Esophagus (tissue), 2 donors: ENCODE measurements at regions not wholly inside any gene's neighbourhood (a gene's known extent, or its start where the extent isn't known, plus 50 kb on each side); places are given as distances from the start of the nearest gene placed in this dataset.
"Not testable (repeated sequence)": the region's sequence is repeated elsewhere in the genome, so short reads cannot be mapped to it uniquely, and the experiment has no call there.

Experiments
- H3K27ac ChIP-seq, 2 donors: one replicate each; pipeline ENCODE4 v1.5.1; 2013; ENCODE audit warnings: low read depth in 2 of 2, mild to moderate bottlenecking in 2 of 2, inconsistent platforms in 1 of 2, low read length in 1 of 2, moderate library complexity in 1 of 2
- H3K27me3 ChIP-seq, 2 donors: one replicate each; pipeline ENCODE4 v1.6.1; 2013; ENCODE audit warnings: low read length in 2 of 2, control low read depth in 1 of 2, mild to moderate bottlenecking in 1 of 2; ENCODE audit not compliant: insufficient read depth in 2 of 2, control insufficient read depth in 1 of 2
- H3K36me3 ChIP-seq, 2 donors: one replicate each; pipeline ENCODE4 v1.6.1; 2013; ENCODE audit warnings: low read length in 1 of 2; ENCODE audit not compliant: control insufficient read depth in 2 of 2, insufficient read depth in 2 of 2
- H3K4me1 ChIP-seq, 2 donors: one replicate each; pipeline ENCODE4 v1.6.1; 2013; ENCODE audit warnings: low read length in 1 of 2; ENCODE audit not compliant: control insufficient read depth in 2 of 2, insufficient read depth in 2 of 2
- H3K4me3 ChIP-seq, 2 donors: one replicate each; pipeline ENCODE4 v1.5.1; 2013; ENCODE audit warnings: low read length in 2 of 2, mild to moderate bottlenecking in 2 of 2, low read depth in 1 of 2, moderate library complexity in 1 of 2
- H3K9me3 ChIP-seq, 2 donors: one replicate each; pipeline ENCODE4 v1.6.1; 2013; ENCODE audit warnings: mild to moderate bottlenecking in 2 of 2, low read depth in 1 of 2, low read length in 1 of 2, moderate library complexity in 1 of 2; ENCODE audit not compliant: control insufficient read depth in 2 of 2, insufficient read depth in 1 of 2
- WGBS, 2 donors: extraction: QIAGEN DNeasy Blood & Tissue Kit; methylation state at CpG; one replicate each; pipeline ENCODE4 v1.1.7; 2013; 5-methylcytosine and 5-hydroxymethylcytosine counted together
- donor health status: healthy with polysubstance abuse.
- donor health status: Bipolar disorder and iron deficiency.

DNA sequence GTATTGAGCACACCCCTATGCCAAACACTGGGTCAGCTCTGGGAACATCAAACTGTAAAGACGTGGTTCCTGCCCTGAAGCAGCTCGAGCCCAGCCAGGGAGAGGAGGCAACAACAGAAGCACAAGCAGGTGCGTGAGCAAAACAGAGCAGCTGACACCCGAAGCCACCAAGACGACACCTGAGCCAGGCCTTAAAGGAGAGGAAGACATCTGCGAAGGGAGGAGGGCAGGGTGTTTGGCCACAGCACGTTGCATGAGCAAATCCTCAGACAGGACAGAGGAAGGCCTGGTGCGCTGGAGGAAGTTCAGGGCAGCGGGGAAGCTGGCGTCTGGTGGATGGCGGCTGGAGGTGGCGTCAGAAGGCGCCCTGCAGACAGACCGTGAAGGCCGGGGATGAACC is 172.0 kb downstream of the KLRB1 start:
- H3K4me1 ChIP-seq, H3K27me3 ChIP-seq, H3K4me3 ChIP-seq, H3K9me3 ChIP-seq, H3K27ac ChIP-seq, H3K36me3 ChIP-seq: not testable (repeated sequence)
- WGBS, 2 donors = 87 to 88% methylated on average over 5 to 8 of the region's 15 CpGs

DNA sequence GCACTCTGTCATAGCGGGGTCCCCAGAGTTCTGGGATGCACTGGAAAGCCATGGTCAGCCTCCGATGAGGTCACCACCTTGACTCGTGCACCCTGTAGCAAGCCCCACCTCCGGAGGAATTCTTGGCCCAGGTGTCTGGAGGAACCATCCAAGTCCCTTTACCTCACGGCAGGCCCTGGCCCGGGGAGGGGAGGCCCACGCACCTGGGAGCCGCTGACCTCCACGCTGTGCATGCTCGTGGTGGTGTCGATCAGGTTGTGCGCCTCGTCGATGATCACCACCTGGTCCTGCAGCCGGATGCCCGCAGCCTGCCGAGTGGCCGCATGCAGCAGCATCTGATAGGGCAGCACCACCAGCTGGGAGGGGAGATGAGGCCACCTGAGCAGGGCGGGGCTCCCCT is 177.3 kb downstream of the KLRB1 start:
- 87 to 90% methylated on average over 11 to 17 of the region's 19 CpGs for whole genome bisulfite sequencing, 2 donors
- not testable (repeated sequence) for H3K9me3 ChIP-seq, H3K27ac ChIP-seq, H3K4me1 ChIP-seq, H3K27me3 ChIP-seq, H3K36me3 ChIP-seq, H3K4me3 ChIP-seq

DNA sequence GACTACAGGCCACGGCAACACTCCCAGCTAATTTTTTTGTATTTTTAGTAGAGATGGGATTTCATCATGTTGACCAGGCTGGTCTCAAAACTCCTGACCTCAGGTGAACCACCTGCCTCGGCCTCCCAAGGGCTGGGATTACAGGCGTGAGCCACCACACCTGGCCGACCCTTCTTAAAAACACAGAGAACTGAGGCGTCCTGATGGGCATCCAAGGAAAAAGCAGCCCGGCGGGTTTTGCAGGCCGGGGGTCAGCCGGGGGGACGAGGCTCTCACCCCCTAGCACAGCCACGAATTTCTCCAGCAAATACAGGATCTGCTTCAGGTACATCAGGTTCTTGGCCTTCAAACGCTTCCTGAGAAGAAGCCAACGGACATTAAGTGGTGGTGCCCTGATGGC is 178.9 kb downstream of the KLRB1 start:
- not testable (repeated sequence) for H3K4me3 ChIP-seq, H3K27ac ChIP-seq, H3K27me3 ChIP-seq, H3K36me3 ChIP-seq, H3K4me1 ChIP-seq, H3K9me3 ChIP-seq
- 94 to 97% methylated on average over 11 to 12 of the region's 13 CpGs for WGBS, 2 donors

DNA sequence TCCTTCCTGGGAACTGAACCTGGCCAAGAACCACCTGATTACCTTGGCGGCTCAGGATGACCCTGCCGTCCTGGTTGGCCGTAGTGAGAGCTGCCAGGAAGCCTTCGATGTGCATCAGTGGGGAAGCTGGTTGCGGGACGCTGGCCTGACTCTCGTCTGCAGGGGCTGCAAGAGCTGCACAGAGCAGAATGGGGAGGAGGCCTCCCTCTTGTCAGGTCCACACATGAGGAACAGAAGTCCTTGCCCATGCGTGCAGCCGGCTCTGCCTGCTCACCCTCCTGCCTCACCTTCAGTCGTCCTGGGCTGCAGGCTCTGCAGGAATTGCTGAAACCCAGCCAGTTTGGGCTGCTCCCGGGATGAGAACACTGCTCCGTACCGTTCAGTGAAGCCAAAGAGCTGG is 182.3 kb downstream of the KLRB1 start:
- not testable (repeated sequence) for H3K27ac ChIP-seq, H3K4me1 ChIP-seq, H3K9me3 ChIP-seq, H3K36me3 ChIP-seq, H3K27me3 ChIP-seq, H3K4me3 ChIP-seq
- 88 to 97% methylated on average over 9 to 10 of the region's 13 CpGs for WGBS, 2 donors

DNA sequence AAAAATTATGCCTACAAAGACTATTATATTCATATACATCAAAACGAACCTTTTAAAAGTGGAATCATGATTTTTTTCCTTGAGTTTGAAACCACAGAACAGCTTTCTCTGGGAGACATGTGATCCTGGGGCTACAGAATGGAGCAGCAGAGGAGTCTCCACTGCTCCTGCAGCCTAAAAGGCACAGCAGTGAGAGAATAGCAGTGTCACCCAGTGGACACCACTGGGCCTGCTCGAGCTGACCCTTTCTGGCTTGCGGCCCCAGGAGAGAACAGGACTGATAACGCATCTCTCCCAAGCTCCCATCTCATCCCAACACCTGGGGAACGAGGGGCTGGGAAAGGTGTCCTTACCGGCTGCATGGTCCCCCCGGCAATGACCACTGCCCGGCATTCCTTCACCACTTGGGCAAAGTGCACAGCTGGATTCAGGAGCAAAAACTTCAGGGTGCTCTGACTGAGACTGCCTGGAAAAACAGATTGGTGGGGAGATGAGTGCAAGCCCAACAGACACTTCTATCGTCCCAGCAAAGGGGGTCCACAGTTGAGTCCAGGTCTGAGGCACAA is 183.5 kb downstream of the KLRB1 start:
- not testable (repeated sequence) for H3K4me3 ChIP-seq, H3K27ac ChIP-seq, H3K4me1 ChIP-seq, H3K9me3 ChIP-seq, H3K27me3 ChIP-seq, H3K36me3 ChIP-seq
- WGBS, 2 donors = 90 to 95% methylated on average over 9 of the region's 9 CpGs

DNA sequence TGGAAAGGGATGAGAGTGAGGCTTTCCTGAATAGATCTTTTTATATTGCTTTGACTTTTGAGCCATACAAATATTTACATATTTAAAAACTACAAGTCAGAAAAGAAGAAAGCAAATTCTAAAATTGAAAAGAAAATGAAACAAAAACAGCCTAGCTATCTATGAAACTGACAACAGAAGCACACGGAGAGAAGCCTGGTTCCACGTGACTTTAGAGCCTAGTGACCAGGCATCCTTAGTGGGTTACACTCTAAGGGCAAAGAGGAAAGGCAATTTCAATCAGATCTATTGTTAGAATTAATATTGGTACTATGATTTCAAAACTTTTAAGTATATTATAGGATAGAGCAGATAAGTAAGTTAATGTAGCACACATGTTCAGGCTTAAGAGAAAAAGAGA is 185.0 kb downstream of the KLRB1 start:
- H3K4me1 ChIP-seq, H3K4me3 ChIP-seq, H3K36me3 ChIP-seq, H3K27me3 ChIP-seq, H3K9me3 ChIP-seq, H3K27ac ChIP-seq: not testable (repeated sequence)
- no CpG with 5 or more reads among the region's 2 CpGs for WGBS, 2 donors

DNA sequence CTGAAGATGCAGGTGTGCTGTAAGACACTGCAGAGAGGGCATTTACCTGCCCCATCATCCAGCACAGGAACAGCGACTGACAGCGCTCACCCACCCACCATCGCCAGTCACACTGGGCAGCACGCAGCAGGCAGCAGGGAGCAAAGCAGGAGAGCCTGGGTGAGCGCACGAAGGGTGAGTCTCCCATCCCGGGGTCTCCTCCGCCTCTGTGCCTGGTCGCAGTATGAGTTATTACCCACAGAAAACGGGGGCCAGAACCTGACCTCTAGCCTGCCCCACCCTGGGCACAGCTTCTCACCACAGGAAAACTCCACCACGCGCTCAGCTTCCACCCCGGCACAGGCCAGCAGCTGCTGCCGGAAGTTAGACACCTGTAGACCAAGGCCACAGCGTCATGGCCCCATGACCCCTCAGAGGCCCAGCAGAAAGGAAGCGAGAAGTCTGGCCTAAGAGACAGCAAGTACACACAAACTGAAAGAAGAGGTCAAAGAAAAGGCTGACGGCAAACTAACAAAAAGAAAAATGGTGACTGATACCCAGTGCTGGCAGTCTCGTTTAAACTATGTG is 186.1 kb downstream of the KLRB1 start:
- not testable (repeated sequence) for H3K36me3 ChIP-seq, H3K27me3 ChIP-seq, H3K4me1 ChIP-seq, H3K27ac ChIP-seq, H3K4me3 ChIP-seq, H3K9me3 ChIP-seq
- 92 to 93% methylated on average over 11 to 13 of the region's 18 CpGs for WGBS, 2 donors

DNA sequence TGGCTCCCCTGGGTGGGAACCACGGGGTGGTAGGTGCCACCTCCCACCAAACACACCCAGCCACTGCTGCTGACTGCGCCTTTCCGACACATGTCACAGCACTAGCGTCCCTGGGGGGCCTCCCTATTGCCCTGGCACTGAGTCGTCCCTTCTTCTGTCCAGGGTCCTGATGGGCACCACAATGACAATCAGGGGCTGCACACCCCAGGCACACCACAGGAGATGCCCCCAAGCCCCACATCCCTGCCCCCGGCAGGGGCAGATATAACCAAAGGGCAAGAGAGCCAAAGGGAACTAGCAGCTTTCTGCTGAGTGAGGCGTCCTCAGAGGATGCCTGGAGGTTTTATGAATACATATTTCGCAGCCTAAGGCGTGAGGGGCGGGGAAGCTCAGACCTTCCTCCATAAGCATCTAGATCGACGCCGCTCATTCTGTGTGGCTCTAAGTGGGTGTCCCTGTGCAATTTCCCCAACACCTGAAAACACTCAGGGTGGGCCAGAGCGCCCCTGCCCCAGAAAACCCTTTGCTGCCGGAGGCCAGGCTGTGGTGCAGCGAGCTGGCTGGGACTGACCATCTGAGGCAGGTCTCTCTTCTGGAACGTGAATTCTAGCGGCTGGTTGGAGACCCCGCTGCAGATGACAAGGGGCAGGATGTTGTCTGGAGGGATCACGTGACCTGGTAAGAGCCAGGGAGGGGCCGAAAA is 186.7 kb downstream of the KLRB1 start:
- H3K27me3 ChIP-seq, H3K27ac ChIP-seq, H3K4me3 ChIP-seq, H3K4me1 ChIP-seq, H3K36me3 ChIP-seq, H3K9me3 ChIP-seq: not testable (repeated sequence)
- 94% methylated on average over 12 to 21 of the region's 21 CpGs for WGBS, 2 donors

DNA sequence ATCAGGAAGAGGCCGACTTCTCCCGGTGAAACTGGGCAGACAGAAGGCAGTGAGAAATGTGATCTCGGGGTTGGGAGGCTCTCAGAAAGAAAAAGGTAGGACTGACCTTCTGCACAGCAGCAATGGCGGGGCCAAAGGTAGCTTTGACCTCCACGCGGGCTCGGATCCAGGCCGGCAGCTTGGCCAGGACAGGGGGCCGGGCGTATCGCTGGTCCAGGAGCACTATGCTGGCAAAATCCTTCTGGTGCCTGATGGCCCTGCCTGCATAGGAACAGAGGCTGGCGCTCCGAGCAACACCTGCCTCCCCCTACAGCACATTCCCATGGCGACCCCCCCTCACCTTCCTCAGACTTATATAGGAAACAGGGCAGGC is 189.1 kb downstream of the KLRB1 start:
- H3K9me3 ChIP-seq, H3K36me3 ChIP-seq, H3K27me3 ChIP-seq, H3K27ac ChIP-seq, H3K4me1 ChIP-seq, H3K4me3 ChIP-seq: not testable (repeated sequence)
- 76 to 90% methylated on average over 2 to 11 of the region's 14 CpGs for WGBS, 2 donors

DNA sequence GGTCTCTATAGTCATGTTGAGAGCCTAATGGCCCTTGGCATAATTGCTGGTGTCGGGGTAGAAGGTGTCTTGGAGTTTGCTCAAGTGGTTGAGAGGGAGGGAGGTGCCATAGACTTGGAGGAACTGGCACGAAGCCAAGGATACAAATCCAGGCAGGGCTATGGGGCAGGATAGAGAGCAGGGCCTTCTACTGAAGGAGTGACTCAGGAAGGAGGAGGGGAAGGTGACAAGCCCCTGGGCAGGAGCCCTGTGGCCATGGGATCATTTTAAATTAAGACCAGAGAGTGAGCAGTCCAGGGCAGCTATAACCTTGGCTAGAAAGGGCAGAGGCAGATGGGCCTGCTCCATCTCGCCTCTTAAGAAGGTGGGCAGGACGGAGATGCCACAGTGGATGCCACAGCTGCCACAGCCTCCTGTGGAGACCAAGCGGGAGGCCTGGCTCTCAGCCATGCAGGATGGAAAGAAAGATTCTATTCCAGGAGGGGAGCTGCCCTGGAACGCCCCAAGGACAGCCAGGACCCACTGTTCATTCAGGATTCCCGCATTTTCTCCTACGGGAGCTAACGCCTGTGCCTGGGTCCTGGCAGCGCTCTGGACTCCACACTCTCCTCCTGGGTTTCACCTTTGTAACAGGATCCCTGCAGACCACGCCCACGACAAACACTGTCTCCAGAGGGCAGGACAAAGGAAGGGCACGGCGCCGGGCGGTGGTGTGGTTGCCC is 189.6 kb downstream of the KLRB1 start:
- H3K9me3 ChIP-seq, H3K4me3 ChIP-seq, H3K36me3 ChIP-seq, H3K27ac ChIP-seq, H3K4me1 ChIP-seq, H3K27me3 ChIP-seq: not testable (repeated sequence)
- 70 to 74% methylated on average over 8 to 11 of the region's 16 CpGs for WGBS, 2 donors
